Esophagus muscularis mucosa (tissue), 4 donors: ENCODE measurements at regions not wholly inside any gene's neighbourhood (a gene's known extent, or its start where the extent isn't known, plus 50 kb on each side); places are given as distances from the start of the nearest gene placed in this dataset.

Experiments used
- EP300 ChIP-seq: sonication (generic); formaldehyde crosslinking; IDR thresholded peaks from one replicate; pipeline ENCODE4 v1.6.1; 2017; ENCODE audit warnings: antibody characterized with exemption
- POLR2A ChIP-seq: fragments of 450-650 bp; IDR thresholded peaks from one replicate; pipeline ENCODE4 v1.6.1; 2017; ENCODE audit warnings: antibody characterized with exemption, moderate library complexity, mild to moderate bottlenecking, low read depth
- POLR2AphosphoS5 ChIP-seq, 2 donors: sonication (generic); formaldehyde crosslinking; IDR thresholded peaks; one replicate each; pipeline ENCODE4 v1.6.1; 2017; ENCODE audit warnings: antibody characterized with exemption in 2 of 2
- TF ChIP-seq, protein P1 (sequence below), 3 experiments: fragments of 200-600 bp in 2 of 3; fragments of 450-650 bp in 1 of 3; sonication (generic) in 2 of 3; IDR thresholded peaks; one replicate each; pipeline ENCODE4 v1.5.1; 2017 to 2019; ENCODE audit warnings: antibody characterized with exemption in 3 of 3, mild to moderate bottlenecking in 2 of 3, moderate library complexity in 1 of 3

- TF ChIP-seq POLR2A (no peak), EP300 (no peak), POLR2AphosphoS5 (IDR thresholded peaks at IDR 0.05) (no peak)
- TF ChIP-seq, protein P1, sequence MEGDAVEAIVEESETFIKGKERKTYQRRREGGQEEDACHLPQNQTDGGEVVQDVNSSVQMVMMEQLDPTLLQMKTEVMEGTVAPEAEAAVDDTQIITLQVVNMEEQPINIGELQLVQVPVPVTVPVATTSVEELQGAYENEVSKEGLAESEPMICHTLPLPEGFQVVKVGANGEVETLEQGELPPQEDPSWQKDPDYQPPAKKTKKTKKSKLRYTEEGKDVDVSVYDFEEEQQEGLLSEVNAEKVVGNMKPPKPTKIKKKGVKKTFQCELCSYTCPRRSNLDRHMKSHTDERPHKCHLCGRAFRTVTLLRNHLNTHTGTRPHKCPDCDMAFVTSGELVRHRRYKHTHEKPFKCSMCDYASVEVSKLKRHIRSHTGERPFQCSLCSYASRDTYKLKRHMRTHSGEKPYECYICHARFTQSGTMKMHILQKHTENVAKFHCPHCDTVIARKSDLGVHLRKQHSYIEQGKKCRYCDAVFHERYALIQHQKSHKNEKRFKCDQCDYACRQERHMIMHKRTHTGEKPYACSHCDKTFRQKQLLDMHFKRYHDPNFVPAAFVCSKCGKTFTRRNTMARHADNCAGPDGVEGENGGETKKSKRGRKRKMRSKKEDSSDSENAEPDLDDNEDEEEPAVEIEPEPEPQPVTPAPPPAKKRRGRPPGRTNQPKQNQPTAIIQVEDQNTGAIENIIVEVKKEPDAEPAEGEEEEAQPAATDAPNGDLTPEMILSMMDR (IDR thresholded peaks at IDR 0.05) = no peak
These were observed 340.0 kb upstream of the GULP1 start for GRCh38 chr2:187951470-187952218.
